Coronary artery (tissue), 2 donors: ENCODE measurements at regions not wholly inside any gene's neighbourhood (a gene's known extent, or its start where the extent isn't known, plus 50 kb on each side); places are given as distances from the start of the nearest gene placed in this dataset.

Experiments
- DNase-seq: peaks from one replicate; pipeline ENCODE4 v3.0.0-alpha.2; 2017; ENCODE audit warnings: low spot score
- H3K27ac ChIP-seq, 2 donors: fragments of 200-600 bp; sonication (generic); one replicate each; pipeline ENCODE4 v1.5.1; 2016 to 2019
- H3K4me3 ChIP-seq: fragments of 200-600 bp; sonication (generic); 2 replicates; pipeline ENCODE4 v1.5.1; 2016; ENCODE audit warnings: mild to moderate bottlenecking, moderate library complexity
- TF ChIP-seq, protein P1 (sequence below): fragments of 200-600 bp; sonication (generic); IDR thresholded peaks from one replicate; pipeline ENCODE4 v1.5.1; 2019; ENCODE audit warnings: antibody characterized with exemption

GRCh38 chr17:34146440-34147043 lies 108.5 kb upstream of the CCL2 start:
- Histone ChIP-seq H3K4me3 (no peak overlapping the region), H3K27ac (no peak overlapping the region)
- DNase-seq: peak; percentile 41
- TF ChIP-seq, protein P1, sequence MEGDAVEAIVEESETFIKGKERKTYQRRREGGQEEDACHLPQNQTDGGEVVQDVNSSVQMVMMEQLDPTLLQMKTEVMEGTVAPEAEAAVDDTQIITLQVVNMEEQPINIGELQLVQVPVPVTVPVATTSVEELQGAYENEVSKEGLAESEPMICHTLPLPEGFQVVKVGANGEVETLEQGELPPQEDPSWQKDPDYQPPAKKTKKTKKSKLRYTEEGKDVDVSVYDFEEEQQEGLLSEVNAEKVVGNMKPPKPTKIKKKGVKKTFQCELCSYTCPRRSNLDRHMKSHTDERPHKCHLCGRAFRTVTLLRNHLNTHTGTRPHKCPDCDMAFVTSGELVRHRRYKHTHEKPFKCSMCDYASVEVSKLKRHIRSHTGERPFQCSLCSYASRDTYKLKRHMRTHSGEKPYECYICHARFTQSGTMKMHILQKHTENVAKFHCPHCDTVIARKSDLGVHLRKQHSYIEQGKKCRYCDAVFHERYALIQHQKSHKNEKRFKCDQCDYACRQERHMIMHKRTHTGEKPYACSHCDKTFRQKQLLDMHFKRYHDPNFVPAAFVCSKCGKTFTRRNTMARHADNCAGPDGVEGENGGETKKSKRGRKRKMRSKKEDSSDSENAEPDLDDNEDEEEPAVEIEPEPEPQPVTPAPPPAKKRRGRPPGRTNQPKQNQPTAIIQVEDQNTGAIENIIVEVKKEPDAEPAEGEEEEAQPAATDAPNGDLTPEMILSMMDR: no peak

DNA sequence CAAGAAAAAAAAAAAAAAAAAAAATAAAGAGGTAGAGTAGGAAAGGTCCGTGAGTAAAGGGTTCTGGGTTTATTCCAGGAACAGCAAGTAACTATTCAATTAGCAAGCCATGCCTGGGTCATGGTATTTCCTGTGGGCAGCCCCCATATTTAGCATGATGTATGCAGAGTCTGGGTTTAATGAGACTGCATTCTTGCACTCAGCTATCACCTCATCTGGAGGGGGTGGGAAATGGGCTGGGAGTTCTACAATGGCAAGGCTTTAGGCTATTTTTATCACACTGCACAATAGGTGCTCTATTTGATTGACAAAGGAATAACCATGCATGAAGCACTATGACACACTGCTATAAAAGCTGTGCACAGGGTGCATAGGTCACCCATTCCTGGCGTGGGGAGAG lies 104.0 kb upstream of the CCL2 start:
- Histone ChIP-seq H3K27ac (no peak overlapping the region), H3K4me3 (no peak overlapping the region)
- no peak for DNase-seq
- TF ChIP-seq, protein P1: no peak

DNA sequence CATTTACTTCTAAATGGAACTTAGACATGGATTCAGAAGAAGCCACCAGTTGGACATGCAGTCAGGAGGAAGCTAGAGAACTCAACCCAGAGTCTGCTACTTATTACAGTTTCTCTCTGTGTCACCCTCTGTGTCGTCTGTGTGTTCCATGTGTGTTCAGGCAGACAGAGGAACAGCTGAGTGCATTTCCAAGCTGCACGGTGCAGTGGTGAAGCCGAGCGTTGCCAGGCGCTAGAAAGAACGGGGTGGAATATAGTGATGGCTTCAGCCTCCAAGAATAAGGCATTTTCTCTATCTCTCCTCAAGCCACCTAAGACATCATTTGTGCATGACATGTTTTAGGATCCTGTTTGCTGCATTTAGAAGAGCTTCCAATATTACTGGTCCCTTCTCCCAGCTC lies 101.1 kb upstream of the CCL2 start:
- H3K27ac ChIP-seq: no peak overlapping the region
- H3K4me3 ChIP-seq: no peak overlapping the region
- TF ChIP-seq, protein P1: no peak
- DNase-seq: no peak

- H3K4me3 ChIP-seq: no peak overlapping the region
- no peak for DNase-seq
- no peak overlapping the region for H3K27ac ChIP-seq
- TF ChIP-seq, protein P1: no peak
Measured at GRCh38 chr17:34154961-34155730, 99.9 kb upstream of the CCL2 start.

DNA sequence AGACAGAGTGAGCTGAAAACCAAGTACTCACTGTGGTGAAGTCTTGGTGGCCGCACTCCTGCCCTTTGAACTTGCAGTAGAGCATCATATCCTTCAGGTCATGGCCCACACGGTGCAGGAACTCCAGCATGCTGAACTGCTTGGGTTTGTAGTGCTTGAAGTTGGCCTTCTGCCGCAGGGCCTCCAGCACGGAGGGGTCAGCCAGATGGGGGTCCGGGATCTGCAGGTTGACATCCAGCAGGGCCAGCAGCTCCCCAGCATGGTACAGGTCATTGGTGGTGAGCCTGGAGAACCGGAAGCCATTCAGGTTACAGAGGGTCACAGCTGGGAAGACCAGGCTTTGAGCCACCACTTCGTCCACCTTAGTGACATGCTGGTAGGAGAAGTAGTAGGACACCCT lies 99.1 kb upstream of the CCL2 start:
- no peak overlapping the region for H3K27ac ChIP-seq
- H3K4me3 ChIP-seq: no peak overlapping the region
- TF ChIP-seq, protein P1: no peak
- no peak for DNase-seq

DNA sequence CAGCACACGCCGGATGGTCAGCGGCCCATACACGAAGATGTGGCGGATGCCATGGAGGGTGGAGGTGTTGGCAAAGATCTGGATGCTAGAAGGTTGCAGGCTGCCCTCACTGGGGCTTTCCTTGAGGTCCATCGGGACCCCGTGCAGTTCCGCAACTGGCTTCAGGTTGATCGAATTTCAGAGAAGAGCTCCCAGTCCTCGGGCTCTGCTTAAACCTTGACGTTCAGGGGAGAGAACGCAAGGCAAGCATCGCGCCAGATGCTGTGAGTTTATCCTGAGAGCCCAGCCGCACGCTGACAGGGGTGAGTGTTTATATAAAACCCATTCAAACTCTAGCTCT lies 98.7 kb upstream of the CCL2 start:
- TF ChIP-seq, protein P1: no peak
- DNase-seq: no peak
- Histone ChIP-seq H3K4me3 (no peak overlapping the region), H3K27ac (no peak overlapping the region)
